Muscle of back (tissue), 3 donors: ENCODE measurements at regions not wholly inside any gene's neighbourhood (a gene's known extent, or its start where the extent isn't known, plus 50 kb on each side); places are given as distances from the start of the nearest gene placed in this dataset.

Experiments used
- DNase-seq, 3 donors: peaks; one replicate each; pipeline versions ENCODE4 v3.0.0 to v3.0.0-alpha.2; 2013

DNA sequence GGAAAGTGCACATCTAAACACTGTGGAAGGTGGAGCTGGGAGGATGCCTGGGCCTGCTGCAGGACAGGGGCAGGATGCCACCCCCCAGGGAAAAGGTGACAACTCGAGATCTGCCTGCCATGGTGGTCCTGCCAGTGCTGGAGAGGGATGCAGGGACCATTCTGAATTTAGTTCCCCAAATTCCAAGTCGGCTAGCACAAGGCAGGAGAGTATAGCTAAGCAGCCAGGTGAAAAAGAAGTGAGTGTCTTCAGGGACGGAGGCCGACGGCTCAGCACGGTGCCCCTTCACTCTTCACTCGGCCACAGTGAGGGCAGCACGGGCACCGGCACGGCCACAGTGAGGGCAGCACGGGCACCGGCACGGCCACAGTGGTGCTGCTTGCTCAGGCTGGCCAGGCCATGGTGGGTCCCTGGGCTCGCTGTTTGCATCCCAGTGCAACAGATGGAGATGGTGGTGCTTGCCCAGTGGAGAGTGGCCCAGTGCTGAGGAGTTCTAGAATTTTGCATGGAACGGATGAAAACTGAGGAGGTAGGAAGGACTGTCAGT, 161.3 kb upstream of the SHH start:
- no peak for DNase-seq

DNA sequence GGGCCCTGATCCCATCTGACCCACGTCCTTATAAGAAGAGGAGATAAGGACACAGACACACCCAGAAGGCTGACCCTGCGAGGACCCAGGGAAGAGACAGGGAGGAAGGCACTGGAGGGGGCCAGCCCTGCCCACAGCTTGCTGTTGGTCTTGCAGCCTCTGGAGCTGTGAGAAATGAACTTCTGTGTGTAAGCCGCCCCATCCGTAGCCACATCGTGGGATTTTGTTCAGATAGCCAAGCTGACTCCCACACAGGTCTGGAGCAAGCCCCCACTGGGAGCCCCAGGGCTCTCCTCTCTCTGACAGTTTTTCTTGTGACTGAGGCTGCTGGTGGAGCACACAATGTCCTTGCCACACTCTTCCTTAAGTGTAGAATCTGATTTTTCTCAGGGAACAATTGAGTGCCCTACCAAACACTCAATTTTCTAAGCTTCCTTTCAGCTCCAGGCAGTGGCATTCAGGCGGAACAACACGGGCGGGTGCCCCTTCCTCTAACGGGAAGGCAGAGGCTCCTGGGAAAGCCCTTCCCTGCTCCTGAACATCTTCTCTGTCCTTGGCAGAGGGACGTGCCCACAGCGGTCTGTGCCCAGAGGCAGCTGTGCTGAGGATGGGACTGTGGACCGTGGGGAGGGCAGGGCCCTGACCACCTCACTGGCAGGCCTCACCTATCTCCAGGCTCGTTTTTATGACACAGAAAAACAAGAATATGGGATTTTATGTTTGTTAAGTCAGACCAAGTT, 160.6 kb upstream of the SHH start:
- DNase-seq, result no peak

DNA sequence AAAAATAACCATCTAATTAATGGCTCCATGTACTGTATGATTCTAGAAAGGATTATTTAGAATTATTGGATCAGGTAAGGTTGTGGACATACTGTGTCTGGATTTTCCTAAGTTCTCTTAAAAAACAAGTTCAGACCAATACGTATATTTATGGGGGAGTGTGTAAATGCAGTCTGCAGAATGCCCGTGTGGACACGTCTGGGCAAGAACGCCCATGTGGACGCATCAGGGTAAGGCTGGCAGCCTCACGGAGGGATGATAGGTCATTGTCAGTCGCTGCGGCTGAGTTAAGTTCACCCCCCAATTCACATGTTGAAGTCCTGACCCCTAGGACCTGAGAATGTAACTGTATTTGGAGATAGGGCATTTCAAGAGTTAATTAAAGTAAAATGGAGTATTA, 160.0 kb upstream of the SHH start:
- DNase-seq, result no peak

DNA sequence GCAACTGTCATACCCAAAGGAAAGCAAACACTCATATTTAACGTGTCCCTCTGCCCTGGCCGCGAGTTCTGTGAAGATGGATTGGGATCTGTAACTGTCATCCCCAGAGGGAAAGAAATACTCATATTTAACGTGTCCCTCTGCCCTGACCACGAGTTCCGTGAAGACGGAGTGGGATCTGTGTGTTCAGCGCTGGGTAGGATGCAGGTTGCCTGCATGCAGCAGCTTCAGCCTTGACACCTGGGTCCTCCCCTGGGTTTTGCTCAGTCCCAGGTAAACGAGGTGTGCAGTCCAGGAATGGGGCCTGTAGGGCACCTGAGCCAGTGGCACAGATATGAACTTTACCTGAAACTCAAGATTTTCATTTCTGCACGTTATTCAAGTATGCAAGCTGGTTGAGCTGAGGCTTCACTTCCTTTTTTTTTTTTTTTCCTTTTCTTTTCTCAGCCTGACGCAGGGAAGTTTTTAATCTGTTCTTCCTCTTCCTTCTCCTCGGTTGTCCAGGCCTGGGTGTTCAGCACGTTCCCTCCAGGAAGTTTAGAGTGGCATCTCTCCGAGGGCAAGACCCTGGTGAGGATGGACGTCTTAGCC, 159.0 kb upstream of the SHH start:
- no peak for DNase-seq

DNA sequence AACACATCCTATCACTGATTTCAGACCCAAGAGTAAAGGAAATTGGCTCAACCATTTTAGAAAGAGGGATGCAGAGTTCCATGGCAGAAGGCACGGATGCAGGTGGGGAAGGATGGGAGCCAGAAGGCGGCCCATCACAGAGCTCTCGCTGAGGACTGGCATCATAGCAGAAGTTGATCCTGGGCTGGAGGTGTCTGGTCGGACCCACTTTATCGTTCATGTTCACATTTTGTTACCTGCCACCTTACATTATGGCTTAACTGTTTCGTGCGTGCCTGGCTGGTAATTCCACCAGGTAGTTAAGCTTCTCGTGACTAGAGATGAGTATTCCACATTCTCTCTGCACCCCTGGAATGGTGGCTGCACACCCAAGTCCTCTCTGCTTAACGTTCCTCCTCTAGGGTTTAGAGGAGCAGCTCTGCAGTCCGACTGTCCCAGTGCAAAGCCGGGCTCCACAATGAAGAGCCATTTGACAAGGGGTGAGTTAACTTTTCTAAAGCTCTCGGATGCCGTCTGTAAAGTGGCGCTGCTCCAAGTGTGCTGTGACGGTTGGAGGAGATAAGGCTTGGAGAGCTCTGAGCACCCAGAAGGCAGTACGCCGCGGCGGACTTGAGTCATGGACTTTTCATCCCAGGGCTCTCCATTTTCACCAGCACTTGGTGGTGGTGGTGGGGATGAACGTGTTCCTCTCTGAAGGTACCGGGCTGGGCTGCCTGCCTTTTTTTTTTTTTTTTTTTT, 157.1 kb upstream of the SHH start:
- DNase-seq, result no peak

DNA sequence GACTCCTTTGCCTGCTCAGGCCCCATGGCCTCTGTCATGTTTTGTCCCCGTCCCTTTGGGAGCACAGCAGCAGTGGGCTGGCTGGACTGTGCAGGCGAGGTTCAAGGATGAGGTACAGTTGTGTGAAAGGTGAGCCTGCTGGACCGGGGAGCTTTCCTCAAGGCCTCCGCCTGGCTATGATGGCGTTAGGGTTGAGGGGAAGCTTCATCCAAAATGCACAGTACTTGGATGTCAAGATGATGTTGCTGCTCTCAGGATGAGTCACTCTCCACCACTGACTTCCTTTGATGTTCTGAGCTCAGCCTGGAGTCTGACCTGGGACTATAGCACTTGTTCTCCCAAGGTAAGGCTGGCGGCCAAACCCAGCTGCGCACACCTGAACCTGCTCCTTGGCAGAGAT, 152.7 kb upstream of the SHH start:
- DNase-seq, result no peak

DNA sequence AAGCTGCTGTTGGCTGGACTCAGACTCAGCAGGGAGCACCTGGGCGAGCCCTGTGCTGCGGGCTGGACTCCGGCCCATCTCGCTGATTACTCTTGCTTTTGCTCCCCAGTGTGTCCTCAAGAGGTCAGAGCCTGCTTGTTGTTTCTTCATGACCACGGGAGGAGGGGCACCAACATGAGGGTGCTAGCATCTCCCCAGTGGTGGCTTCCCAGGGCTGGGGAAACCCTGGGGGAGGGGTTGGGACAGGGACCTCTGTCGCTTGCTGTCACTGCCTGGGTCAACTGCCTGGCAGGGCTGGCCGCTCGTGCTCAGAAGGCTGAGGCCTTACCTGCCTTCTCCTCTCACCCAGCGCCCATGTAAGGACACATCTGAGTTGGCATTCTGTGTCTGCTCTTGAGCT, 152.3 kb upstream of the SHH start:
- no peak for DNase-seq

DNA sequence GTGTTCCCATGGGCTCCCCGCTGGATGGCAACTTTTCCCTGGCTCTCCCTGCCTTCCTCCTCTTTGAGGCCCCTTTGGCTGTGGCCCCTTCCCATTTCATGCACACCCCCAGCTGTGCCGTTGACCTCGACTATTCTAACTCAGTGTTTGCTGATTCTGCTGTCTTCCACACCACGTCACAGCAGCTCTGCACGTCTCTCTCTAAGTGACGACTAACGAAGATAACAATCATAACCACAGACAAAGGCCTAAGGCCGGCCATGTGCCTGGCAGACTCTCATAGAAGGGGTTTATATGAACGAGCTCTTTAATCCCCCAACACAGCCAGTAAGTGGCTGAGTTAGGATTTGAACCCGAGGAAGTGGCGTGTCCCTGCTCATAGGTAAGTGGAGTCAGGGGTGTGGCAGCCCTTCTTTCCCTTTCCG, 151.5 kb upstream of the SHH start:
- DNase-seq, result no peak

DNA sequence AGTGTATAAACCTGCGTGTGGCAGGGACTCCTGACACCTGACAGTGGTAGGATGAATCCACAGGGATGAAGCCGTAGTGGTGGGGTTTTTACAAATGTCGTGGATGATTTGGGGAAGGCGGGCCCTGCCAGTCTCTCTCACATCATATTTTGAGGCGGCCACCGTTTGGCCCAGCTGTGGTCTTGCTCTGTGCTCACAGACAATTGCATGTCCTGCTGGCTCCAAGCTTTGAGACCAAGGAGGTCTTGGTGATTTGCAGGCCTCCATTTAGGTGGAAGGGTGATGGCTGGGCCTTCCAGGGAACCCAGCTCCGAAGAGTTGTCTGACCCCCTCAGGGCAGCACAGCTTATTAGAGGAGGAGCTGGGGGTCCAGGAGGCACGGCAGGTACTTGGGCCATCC, 151.1 kb upstream of the SHH start:
- DNase-seq, result no peak

DNA sequence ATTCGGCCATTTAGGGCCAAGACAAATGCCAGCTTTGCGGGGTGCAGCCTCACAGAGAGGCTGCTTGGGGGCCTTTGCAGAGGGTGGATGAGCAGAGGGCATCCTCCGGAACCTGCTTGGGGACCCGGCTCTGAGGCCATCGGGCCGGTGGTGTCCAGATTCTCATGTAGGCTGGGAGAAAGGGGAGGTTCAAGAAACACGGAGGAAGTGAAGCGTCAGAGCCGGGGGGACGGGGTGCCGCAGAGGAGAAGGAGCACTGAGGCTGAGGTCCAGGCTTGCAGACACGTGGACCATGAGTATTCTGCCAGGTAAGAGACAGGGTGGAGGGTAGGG, 150.7 kb upstream of the SHH start:
- DNase-seq, result no peak

DNA sequence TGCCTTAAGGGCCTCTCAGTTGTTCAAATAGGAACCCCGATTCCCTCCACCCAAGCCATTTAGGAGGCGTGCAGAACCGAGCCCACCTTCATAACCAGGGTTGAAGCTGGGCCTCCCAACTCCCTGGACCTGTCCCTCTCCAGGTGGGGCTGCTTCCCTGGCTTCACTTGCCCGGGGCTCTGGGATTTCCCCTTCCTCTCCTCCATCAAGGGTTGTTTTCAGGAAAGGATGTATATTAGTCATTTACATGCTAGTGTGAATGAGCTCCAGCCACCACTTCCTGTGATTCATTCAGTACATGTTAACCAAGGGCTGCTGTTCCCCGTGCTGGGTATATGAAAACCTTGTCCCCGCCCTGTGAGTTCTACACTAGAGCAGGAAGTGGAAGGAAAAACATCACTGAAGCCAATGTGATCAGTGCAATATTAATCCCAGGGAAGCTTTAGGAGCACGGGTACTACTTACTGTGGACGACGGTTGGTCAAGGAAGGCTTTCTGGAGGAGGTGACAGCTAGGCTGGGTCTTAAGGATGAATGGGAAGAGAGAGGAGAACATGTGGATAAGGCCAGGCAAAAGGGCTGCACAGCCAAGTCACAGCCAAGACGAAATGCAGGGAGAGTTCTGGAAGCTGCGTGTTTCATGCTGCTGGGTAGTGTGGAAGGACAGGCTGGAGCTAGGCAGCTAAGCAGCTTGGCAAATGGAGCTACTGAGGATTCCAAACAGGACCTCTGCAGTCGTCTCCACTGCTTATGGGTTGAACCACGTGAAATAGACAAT, 150.1 kb upstream of the SHH start:
- DNase-seq, result no peak

DNA sequence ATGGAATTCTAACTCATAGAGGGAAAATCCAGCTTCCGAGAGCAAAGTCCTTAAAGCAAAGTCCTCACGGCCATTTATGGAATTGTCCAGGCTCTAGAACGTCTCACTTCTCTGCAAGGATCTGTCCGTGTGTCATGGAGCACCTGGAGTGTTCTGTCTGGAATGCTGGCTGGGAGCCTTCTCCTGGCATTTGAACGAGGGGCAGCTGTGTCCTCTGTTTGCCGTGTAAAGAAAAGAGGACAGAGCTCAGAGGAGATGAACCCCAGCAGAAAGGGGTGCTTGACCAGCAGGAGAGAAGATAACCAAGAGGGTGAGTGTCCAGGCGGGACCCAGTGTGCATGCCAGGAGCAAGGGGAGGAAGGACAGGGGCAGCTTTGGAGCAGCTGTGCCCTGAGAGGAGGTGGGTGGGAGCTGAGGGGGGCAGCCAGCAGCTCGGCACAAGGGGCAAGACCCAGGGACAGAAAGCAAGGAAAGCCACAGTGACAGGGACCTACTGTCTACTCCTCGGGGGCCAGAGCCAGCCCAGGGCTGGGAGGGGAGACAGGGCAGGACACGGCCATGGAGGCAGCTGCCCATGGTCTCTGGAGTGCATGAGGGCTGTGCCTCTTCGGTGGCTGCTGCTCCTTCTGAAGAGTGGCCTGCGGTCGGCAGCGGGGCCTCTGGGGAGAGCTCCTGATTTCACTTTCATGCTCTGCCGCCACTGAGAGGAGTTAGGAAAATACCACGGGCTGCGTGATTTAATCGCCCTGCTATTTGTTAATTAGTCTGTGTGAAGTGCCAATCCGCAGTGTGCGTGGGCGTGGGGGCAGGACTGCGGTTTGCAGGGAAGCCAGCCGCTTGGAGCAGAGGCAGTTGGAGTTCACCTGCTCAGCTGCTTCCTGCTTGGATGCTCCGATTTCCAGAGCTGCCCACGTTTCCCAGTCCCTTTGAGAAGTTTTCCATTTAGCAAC, 149.3 kb upstream of the SHH start:
- DNase-seq, result no peak

DNA sequence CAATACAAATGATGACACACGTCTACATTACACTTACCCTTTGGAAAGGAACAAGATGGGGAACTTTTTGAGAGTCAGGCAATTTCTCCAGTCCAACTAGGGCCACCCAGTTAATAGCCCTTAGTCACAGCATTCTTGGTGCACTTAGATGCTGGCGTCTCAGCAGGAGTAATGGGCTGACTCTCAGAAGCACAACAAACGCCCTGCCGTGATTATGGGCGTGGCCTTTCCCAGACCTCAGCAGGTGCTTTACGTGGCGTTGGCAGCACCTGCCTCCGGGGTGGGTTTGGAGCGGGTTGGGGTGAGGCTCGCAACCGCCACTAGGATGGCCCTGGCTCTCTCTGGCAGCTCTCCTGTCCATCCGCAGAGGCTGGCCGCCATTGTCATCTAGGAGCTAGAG, 147.6 kb upstream of the SHH start:
- DNase-seq, result no peak

DNA sequence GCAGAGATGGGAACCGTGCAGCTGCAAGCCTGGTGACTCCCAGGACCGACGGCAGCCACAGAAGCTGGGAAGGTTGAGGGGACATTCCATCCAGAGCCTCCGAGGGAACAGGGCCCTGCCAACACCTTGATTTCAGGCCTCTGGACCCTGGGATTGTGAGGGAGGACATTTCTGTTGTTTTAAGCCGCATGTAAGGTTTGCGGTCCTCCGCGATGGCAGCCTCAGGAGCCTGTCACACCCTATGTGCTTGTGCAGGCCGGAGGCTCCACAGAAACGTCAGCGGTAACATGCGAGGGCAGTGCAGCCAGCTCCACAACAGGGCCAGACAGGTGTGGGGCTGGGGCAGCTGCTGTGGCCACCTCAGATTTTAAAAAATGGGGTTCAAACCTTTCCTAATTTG, 144.7 kb upstream of the SHH start:
- no peak for DNase-seq

DNA sequence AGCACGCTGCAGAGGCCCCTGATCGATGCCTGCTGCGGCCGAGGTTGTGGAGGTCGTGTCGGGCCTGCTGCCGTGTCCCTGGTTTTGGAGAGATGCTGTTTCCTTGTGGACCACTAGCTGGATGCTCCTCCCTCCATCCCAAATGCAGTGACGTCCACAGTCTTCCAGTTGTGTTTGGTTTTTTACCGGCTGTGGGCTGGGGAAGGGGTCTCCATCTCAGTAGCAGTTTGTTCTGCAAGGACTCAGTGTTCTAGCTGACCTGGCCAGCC, 143.0 kb upstream of the SHH start:
- no peak for DNase-seq

DNA sequence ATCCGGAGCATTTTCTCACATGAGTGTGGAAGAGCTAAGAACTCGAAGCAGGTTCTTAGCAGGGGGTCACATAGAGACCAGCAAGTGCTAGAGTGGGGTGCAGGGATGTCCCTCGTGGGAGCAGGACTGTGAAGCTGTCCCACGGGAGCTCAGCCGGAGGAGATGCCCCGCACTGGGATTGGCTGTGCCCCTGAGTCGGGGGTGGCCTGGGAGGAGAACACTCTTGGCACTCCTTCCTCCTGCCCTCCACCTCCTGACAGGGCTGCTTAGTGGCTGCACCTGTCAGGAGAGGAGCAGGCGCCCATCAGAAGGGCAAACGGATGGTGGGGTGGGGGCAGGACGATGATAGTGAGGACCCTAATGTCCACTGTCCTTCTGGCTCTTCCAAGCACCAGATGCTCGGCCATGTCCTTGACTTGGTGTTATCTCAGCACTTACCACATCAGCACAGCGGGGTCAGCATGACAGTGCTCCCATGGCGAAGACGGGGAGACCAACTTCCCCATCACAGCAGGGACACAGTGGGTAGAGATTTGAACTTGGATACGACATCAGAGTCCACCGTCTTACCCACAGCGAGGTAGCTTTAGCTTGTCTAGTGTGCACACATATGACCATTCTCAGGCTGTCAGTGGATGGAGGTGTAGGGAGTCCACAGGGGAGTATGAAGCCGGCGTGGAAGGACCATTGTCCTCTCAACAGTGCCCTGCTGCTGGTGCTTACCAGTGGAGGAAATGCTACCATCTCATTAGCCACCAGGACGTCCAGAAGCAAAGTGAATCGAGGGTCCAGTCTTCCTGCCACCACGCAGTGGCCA, 142.5 kb upstream of the SHH start:
- DNase-seq, result no peak

DNA sequence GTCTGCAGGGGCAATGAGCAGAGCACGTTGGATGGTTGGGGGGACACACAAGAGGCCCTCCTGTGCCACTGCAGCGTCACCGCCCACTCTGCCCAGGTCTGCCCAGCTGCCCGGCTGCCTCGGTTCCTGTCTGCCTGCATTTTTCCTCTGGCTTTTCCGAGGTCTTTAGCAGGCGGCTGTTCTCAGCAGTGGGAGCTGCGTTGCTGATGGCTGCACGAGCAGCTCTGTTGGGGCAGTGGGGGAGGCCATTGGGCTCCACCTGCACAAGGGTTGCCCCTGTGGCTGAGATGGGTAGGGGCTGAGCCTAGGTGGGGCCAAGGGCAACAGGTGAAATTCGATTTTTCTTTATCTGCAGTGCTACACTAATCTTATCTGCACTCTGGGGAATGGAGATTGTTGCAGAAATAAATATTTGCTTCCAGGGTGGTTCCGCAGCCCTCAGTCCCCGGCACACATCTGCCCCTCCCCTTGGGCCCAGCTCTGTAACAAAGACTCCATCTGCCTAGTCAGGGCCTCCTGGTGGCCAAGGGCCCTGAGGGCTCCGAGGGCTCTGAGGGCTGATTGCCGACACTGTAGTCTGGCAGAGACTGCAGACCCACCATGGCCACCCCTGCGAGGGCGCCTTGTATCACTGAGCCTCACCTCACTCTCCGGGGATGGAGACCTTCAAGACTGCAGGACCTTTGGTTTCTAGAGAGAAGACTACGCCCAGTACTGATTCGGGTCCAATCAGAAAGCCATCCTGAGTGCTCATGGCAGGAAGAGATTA, 141.7 kb upstream of the SHH start:
- no peak for DNase-seq

DNA sequence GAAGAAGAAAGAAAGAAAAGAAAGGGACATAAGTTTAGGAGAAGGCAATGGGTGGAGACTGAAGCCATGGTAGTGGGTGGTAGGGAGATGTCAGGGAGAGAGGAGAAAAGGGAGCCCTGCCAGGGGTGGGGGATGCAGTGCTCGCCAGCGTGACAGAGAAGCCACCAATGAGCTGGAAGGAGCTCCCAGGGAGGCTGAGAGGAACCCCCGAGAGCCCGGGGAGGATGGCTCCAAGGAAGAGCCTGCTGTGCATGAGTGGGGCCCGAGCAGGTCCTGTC, 141.2 kb upstream of the SHH start:
- DNase-seq, result no peak

DNA sequence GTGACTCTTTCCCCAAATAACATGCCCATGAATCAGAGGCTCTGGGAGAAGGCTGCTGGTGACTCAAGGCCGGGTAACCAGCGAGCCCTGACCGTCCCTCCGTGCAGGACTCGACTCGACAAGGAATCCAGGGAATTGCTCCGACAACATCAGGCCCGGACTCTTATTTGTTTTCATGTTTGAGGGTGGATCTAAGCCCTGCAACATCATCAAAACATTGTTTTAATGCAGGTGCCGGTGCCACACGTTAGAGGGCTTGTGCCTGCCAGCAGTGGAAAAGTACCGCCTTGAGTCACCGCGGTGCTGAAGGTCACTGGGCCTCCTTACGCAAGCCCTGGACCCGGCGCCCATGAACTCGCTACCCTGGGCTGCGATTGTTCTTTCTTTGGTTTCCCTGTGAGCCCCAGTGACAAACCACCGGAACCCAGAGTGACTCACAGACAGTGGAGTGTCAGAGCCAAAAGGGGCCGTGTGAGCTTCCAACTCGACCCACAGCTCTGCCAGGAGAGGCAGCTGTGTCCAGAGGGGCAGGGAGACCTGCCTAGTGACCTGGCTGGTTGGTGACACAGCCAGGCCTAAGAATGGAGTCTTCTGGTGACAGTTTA, 139.4 kb upstream of the SHH start:
- DNase-seq, result peak in 1 of 3 donors; percentile 31
